G401.6 (cell line): ENCODE measurements at regions not wholly inside any gene's neighbourhood (a gene's known extent, or its start where the extent isn't known, plus 50 kb on each side); places are given as distances from the start of the nearest gene placed in this dataset.

ENCODE experiments used
- FAIRE-seq: peaks from 2 replicates; lab custom pipeline; 2012; peaks lifted over from hg19 to GRCh38; lab: Jason Lieb, UNC

DNA sequence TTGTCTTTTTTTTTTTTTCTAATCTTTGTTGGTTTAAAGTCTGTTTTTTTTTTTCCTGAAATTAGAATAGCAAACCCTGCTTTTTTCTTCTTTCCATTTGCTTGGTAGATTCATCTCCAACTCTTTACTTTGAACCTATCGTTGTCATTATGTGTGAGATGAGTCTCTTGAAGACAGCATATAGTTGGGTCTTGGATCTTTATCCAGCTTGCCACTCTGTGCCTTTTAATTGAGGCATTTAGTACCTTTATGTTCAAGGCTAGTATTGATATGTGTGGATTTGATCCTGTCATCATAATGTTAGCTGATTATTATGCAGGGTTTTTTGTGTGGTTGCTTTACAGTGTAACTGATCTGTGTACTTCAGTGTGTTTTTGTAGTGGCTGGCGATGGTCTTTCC, 383.8 kb downstream of the MAN2A1 start:
- FAIRE-seq: no peak

DNA sequence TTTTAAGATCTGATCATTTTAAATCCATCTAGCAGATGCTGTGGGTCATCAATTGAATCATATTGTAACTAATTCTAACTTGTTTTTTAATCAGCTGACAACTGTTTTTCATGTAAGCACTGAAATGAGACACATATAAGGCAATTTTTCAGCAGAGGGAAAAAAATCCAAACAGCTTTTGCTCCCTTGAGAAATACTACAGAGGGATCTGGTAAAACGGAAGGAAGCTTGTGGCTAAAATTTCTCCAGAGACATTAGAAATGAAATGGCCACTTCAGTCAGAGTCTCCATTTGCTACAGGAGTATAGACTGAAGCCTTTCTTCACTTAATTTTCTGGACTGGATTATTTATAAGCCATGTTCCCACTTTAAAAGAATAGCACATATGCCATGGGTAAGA, 385.9 kb downstream of the MAN2A1 start:
- no peak for FAIRE-seq

DNA sequence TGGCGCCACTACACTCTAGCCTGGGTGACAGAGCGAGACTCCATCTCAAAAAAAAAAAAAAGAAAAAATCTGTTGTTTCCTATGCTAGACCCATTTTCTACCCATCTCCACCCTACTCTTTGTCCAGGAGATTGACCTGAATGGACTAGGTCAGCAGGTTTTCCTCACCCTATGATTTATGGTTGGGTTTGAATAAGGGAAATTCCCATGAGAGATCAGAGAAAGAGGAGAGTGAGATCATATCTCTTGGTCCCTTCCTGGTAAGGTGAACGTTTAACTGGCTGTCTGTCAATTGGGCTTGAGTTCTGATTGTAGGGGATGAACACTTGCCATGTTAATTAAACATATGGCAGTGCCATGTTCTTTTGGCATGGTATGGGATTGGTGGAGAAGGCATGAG, 387.4 kb downstream of the MAN2A1 start:
- FAIRE-seq: no peak

DNA sequence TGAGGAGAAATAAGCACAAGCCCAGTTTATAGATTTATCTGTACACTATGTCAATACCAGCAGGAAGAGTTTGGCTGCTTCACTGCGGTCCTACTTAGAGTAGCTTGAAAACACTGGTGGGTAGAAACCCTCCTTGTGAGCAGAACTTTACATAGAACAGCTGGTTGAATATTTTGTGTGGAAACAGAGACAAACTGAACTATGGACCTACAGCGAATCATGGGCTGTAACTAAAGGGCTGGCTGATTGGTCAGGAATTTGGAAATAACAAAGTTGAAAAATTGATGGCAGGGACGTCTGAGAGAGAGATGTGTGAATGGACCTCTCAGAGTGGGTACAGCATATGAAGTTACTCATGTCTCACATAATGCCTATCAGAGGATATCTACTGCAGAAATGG, 392.5 kb downstream of the MAN2A1 start:
- no peak for FAIRE-seq

DNA sequence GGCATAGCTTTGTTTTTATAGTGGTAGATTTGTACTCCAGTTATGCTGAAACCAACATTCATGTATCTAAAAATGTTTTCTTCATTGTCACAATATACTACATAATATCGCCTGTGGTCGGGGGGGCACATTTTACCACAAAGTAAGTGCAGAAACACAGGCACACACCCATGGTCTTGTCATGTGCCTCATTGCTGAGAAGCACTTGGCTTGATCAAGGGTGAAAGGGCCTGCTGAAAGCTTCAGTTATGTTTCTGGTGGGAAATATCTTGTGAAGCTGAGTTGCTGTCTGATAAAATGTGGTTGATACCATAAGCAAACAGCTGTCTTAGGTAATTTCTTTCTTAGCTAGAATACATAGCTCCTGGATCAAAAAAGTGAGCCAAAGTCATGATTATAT, 393.1 kb downstream of the MAN2A1 start:
- no peak for FAIRE-seq

DNA sequence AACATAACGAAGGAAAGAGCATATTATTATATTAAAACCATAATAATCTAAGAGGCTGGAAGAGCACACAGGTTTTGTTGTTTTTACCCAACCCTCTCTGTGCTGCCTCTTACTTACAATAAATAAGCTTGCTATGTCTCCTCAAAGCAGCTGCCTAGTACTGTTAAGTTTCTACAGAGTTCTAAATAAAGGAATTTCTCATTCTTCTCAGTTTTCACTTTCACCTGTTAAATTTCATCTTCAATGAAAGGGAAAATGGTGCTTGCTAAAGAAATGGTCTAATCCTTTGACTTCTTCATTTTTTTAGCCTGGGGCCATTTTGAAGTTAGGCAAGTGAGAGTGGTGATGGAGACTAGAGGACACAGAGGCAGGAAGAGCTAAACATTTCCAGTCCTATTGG, 396.1 kb downstream of the MAN2A1 start:
- no peak for FAIRE-seq

DNA sequence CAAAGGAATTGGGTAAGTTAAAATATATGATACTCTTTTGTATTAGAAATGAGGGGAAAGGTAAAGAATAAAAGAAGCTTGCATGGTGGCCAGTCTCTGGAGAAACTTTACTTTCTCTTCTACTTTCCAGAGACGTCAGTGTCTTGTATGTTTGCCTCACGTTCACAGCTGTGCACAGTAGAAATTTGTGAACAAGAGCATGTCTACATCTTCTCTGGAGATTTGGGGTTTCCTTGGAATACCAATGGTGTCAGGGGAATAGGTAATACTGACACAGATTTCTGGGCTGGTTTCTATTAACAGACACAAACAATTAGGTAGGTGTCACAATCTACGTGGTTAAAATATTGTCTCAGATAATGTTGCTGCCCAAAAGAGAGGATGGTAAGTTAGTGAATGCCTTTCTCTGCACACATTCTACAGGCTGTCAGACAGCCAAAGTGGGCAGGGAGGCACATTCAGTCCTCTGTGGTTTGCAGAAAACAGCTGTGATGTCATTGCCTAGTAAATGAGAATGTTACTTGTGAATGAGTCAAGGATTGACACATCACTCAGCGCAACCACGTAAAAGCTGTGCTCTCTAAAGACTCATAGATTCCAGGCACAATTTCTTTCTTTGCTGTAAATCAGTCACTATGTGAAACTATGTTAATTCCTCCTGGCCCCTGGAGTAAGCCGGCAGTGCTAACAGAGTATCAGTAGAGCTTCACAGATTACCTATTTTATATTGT, 397.1 kb downstream of the MAN2A1 start:
- FAIRE-seq: no peak

DNA sequence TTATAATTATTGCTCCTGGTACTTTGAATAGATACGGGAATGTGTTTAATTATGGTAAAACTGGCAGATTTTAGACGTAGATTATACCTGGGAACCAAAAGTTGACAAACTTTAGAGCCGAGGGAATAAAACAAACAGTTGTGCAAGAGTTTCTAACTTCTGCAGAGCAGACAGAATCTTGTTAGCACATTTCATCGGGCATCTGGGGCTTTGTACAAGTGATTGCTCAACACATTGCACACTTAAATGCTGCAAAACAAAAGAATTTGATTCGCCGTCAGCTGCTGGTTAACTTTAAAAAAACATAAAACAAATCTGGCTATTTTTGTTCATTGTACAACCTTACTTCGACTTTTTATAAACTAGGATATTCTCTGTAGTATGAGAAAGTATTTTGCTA, 398.1 kb downstream of the MAN2A1 start:
- FAIRE-seq: no peak

DNA sequence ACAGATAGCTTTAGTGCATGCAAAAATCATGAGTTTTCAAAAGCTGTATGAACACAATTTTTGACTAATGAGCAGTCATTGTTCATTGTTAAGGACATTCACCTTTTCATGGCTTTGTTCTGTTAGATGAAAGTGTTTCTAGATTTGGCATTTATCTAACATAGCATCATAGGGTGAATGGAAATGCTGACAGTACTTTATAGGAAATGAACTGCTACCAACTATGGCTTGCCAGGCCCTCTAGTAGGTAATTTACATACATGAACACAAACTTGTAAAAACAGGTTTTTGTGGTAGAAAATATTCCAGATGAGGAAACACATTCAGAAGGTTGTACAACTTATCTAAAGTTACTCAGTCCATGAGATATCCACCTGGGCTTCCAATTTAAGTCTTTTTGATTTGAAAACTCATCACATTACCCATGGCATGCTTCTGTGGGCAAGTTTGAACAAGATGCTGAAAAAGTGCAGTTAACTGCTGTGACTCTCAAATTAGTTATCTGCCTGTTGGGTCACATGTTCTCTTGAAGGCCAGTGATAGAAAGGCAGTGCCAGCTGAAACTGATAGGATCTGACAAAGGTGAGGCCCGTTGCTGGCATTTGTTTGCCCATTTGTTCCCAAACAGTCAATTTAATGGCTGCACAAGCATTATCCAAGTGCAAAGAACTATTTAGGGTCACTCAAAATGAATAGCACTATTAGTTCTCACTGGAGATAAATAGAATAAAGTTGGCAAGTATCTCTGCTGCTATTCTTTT, 399.1 kb downstream of the MAN2A1 start:
- no peak for FAIRE-seq

DNA sequence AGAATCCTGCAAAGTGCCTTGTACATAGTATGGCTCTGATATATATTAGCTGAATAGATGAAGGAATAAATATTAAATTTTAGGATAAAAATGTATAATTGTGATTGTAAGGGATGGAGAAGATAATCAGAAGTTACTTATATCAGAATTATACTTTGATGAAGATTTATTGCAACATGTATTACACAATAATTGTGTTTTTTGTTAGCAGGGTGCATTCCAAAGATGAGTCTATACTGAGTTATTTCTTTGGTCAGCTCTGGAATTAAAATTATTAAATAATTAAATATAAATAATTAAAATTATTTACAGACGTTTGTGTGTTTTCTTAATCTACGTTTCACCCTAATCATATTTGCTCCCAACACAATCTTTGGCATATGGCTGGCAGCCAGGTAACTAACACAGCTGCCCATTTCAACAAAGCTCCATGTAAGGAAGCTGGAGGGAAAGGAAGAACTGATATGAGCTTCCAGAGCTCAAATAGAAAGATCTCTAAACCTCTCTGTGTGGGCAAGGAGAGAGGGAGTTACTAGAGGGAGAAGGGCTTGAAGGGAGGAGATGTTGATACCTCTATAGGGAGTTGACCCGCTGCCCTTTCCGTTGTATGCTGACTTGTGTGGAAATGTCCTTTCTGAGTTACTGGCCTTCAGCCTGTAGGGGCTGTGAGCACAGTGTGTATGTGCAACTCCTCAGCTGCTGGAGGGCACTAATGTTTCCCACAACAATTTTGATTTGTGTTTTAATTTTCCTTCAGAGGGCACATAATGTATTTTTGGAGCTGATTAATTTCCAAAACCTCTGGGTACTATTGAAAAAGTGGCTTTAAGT, 403.4 kb downstream of the MAN2A1 start:
- FAIRE-seq: no peak

DNA sequence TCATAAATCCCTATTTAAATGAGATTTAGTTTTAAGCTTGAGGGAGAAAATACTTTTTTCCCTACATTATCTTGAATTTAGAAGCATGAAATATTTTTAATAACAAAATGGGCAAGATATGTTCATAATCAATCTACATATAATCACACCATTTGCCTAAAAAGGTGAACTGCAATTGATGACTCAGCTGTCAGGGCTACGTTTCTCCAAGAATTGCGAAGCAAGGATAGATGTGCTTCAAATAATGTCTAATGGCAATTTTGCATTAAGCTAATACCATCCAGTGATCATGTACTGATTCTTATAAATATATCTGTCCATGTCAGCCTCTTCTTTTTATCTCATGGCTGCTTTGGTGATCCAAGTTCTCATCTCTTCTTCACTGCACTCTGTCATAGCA, 404.4 kb downstream of the MAN2A1 start:
- FAIRE-seq: no peak

DNA sequence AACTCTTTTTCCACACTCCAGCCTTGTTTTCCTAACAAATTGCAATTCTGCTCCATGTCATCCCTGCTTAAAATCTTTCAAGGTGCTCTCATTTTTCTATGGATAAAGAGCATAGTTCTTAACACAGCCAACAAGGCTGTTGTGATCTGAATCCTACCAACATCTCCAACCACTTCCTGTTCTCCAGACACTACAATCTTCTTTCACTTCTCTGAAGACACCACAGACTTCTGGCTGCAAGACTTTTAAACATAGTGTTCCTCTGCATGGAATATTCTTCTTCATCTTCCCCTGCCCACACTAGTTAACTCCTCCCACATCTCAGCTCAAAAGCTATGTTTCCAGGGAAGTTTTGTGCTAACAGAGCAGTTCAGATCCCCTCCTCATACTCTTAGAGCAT, 404.8 kb downstream of the MAN2A1 start:
- FAIRE-seq: no peak

DNA sequence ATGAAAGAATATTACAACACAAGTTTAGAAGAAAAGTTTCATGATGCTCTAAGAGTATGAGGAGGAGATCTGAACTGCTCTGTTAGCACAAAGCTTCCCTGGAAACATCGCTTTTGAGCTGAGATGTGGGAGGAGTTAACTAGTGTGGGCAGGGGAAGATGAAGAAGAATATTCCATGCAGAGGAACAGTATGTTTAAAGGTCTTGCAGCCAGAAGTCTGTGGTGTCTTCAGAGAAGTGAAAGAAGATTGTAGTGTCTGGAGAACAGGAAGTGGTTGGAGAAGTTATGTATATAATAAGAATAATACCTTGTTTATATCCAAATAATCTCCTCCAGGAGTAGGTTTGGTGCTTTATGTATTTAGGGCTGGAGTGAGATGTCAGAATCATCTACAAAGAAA, 406.7 kb downstream of the MAN2A1 start:
- FAIRE-seq: no peak

DNA sequence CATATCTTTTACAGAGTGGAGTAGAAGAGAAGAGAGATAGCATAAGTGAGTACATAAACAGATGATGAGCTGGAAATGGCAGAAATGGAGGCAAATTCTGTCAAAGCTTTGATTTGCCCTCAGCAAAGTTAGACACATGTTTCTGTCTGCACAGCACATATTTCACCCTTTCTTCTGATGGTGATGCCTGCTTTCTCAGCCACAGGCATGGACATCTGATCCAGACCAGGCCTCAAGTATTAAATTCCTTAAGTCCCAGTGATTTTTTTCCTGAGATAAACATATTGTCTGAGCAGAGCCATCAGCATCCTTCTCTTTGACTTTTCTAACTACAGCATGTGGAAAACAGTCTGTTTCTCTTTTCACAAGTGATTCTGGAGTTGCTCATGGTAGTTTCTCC, 409.8 kb downstream of the MAN2A1 start:
- FAIRE-seq: no peak

DNA sequence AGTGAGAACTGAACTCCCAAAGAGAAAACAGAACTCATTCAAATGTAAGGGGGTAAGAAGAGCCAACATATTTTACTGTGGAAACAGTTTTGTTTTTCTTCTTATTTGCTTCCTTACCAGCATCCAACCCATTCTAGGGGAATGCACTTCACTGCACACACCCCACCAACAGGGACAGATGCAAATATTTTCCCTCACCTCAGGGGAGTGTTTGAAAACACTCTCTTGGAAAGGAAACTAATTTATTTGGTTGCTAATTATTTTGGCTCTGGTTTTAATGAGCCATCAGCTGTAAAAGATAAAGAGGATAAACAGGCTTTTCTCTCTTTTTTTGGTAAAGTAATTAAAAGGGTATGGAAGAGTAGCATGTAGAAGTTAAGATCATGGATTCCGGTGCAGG, 413.4 kb downstream of the MAN2A1 start:
- FAIRE-seq: no peak

DNA sequence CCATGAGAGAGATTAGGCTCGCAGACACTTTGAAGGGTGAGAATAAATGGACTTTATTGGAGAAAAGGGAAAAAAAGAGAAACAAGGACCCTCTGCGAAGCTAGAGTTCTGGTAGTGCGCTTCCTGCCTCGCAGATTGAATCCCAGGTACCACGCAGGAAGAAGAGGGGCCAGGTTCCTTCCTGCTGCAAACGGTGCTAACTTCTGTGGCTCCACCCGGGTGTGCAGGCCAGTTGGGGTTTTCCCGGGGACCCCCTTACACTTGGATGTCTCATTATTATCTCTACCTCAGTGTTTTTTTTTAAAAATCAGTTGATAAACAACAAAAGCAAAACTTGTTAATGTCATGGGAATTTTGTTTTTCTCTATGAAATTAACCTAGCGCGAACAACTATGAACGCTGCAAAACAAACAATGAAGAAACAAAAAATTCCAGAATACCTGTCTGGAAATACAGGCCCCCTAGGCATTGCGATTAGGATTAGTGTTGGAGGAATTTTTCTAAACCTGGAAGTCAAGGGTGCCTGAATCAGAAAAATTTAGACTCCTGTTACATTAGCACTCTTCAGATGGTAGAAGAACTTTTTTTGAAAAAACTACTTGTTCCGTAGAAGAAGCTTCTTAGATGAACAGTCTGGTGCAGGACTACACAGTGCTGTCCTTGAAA, 414.5 kb downstream of the MAN2A1 start:
- FAIRE-seq: no peak

DNA sequence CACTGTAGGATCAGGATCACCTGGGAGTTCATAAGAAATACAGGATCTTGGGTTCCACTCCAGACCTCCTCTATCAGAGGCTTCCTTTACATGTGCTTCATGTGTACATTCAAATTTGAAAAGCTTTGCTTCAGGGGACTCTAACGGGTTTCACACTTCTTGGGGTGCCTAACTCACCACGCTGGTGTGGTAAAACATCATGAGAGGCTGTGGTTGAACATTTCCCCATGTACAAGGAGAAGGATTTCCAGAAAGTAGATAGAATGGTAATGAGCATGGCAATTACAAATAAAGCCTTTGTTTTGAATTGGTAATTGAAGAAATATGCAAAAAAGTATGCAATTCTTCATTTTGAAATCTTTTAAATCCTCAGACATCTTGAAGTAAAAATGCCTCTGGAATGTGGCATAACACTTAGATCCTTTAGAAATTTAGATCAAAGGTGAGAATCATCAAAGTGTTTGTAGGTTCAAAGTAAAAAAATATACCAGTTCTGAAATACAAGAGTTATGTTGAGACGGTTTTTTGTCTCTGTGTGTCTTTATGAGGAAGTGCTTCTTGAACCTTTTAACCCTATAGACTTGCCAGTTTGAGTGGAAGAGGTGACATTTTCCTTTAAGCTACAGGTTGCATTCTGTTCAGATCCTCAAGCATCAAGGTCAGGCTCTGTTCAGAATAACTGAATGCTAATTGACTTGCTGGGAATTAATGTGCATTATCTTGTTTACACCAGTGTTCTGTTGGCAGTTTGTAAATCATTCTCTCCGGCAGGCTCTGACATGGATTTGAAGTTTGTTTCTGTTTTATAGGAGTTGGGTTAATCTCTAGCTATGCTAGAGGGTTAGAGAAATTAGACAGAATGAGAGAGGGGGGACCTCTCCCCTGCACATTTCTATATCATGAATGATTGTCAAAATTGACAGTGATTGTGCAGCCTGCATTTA, 415.3 kb downstream of the MAN2A1 start:
- no peak for FAIRE-seq

DNA sequence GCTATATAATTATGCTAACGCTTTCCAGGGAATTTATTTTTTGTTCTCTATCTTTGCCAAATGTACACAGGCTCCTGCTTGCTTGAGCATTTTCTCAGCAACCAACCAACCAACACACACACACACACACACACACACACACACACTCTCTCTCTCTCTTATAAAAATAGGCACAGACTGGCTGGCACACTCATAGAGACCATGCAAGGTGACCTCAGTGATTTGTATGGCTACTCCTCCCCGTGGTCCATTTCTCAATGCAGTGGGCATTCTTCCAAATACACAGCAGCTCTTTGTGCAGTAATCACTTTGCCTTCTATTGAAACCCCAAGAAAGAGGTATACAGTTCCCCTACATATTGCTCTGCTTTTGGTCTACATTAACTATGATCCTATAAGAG, 416.0 kb downstream of the MAN2A1 start:
- FAIRE-seq: no peak

DNA sequence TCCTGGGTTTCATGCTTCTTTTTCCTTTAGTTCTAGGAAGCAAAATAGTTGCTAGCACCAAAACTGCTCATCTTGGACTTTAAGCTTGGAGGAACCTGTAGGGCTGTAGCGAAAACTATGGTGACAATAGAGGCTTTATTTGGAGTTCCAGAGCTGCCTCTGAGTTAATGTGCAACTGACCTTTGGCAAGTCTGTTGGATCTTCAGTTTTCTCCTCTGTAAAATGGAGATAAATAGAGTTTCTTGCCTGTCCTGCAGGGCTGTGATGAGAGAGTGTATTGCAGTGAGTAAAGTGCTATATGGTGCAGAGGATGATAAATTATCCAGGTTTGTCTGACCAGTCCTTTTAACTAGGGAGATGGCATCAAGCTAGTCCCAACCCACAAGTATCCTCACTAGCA, 417.0 kb downstream of the MAN2A1 start:
- FAIRE-seq: no peak

DNA sequence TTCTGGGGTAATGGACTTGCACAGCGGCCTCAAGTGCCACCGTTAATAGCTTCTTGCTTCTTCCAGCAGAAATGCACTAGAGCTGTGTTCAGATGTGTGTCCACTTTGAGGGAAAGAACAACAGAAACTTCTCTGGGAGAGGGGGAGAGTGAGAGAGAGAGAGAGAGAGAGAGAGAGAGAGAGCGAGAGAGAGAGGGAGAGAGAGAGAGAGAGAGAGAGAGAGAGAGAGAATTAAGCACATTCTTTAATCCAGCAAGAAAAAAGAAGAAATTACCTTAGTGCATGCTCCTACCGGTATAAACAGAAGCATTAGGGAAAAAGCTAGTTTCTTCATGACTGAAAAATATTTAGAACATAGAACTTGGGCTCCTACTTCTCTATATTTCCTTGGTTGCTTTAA, 418.8 kb downstream of the MAN2A1 start:
- no peak for FAIRE-seq

DNA sequence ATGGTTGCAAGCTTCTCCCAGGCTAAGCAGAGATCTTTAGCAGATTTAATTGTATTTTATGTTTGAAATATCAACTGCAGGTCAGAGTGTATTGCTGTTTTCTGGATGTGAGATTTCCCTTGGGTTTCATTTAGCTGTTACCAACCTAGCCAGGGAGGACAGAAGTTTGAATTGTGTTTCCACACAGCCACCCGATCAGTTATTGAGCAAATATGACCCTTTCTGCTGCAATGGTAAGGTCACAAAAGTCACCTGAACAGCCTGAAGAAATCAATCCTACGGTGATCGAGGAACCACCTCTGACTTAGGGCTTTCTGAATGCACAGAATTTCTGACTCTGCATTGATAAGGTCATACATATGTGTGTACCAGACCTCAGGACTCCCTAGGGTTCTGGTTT, 419.9 kb downstream of the MAN2A1 start:
- no peak for FAIRE-seq

DNA sequence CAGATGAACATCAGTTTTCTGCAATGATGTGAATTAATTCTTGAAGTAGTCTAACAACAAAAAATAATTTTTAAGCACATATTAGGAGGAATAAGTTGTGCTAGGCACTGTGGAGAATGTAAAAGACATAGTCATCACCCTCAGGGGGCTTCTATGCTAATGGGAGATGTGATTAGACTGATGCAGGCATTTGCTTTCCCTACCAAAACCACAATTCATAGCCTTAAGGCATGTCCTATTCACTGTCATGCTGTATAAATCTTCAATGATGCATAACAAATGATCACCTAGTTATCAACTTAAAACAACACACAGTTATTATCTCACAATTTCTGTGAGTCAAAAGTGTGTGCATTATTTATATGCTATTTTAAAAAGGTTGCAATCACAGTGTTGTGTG, 422.6 kb downstream of the MAN2A1 start:
- no peak for FAIRE-seq
